ENCODE measurements at regions not wholly inside any gene's neighbourhood (a gene's known extent, or its start where the extent isn't known, plus 50 kb on each side); places are given as distances from the start of the nearest gene placed in this dataset.

DNA sequence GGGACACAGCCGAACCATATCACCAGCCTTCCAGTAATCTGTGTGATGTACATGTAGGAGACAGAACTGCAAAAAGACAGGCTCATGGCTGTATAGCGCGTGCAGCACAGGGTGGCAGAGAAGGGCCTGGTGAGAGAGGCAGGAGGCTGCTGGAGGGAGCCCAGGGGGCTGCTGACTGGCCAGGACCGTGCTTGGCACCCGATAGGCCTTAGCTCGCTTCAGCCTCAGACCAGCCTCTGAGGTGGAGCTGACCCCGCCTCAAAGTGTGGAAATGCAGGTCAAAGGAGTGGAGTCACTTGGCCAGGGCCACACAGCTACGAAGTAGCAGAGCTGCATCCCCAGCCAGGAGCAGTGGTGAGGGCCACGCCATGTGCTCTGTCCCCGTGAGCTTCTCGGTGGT is 707.6 kb downstream of the QKI start:
- DNase-seq = no peak

GRCh38 chr6:164121527-164121926 is 707.0 kb downstream of the QKI start:
- DNase-seq = no peak

DNA sequence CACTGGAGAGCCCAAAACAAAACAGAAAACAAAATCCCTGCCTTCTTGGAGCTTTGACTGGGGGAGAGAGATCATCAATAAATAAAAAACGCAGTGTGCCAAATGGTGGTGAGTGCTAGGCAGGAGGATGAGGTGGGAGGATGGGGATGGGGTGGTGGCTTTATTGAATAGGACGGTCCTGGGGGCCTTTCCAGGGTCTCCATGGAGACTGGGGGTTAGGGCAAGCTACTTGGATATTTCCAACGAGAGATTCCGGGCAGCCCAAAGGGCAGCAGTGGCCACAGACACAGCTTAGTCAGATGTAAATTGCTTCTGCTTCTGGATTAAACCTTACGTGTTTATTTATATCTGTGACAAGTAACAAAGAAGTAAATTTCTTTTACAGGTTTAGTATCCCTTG is 700.1 kb downstream of the QKI start:
- peak in 22 of 51 donors; percentile 8 to 72 (median 38) for DNase-seq

DNA sequence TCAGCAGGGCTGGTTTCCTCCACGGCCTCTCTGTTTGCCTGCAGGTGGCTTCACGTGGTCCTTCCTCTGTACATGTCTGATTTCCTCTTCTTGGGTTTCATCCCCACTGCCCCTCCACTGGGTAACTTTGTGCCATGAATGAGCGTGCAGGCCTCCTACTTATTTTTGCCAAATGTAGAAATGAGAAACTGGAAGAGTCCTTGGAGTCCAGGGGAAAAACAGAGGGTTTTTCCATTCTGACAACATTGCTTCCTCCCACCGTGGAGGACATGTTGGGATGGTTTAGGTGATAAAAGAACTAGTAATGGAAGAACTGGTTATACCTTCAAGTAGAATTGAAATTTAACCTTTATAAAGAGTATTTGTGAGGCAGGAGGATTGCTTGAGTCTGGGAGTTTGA is 699.5 kb downstream of the QKI start:
- no peak for DNase-seq

DNA sequence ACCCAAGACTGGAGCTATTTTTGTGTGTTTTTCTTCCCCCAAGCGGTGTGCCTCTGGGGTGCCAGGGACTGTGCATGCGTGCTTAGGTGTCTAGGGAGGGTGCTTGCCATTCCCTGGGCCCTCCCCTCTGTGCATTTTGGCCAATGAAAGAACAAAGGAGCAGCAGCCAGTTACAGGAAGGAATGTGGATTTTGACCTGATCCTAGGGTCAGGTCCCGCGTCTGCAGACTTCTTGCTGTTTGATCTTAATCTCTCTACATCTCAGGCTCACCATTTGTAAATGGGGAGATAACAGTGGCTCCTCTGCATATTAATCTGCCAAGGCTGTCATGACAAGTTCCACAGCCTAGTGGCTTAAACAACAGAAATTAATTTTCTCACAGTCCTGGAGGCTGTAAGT is 699.1 kb downstream of the QKI start:
- DNase-seq = no peak

GRCh38 chr6:164109770-164110140 is 695.2 kb downstream of the QKI start:
- DNase-seq = peak in 9 of 51 donors; percentile 7 to 28 (median 14)

GRCh38 chr6:164108869-164109769 is 694.6 kb downstream of the QKI start:
- peak in 16 of 51 donors; percentile 5 to 58 (median 30) for DNase-seq

DNA sequence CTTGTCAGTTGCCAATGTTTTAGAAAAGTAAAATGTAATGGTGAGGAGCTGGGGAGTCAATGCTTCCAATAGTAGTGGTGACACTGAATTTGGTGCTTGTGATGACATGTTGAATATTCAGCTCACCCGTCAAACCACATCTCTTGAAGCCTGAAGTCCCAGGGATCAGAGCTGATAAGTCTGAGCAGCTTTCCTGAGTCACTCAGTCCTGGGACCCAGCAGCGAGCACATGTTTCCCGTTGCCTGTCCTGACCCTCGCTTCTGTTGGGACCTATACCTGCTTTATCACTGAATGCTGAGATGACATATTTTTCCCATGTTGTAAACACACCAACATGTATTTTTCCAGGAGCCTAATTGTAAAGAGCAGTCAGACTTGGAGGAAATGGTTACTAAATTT is 693.6 kb downstream of the QKI start:
- no peak for DNase-seq

DNA sequence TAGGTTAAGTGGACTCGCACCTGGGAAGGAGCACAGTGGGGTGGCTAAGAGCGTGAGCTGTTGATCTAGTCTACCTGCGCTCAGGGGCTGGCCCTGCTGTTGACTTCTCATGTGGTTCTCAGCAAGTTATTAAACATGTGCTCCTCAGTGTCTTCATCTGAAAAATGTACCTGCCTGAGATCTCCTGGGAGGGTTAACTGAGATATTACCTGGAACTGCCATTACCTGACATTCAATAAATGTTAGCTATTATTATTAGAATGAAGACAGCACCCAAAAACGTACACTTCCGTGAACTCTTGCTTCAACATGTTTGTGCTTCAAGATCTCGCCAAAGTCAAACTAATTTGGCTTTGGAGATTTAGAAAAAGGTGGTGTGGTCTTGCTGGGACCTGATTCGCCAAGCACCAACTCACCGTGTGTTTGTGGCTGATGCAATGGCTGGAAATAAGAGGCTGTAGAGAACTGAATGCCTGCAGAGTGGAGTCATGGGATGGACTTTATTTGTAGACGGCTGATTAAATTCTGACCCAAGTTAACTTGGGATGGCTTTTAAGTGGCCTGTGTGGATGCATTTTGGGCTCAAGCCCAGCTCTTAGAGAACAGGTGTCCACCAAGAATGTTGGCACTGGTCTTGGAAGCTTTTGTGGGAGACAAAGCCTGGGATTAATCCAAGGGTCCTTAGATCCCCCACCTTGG is 692.9 kb downstream of the QKI start:
- DNase-seq = no peak

- peak in 21 of 51 donors; percentile 5 to 57 (median 25) for DNase-seq
These were observed 691.8 kb downstream of the QKI start for GRCh38 chr6:164106345-164106769.

- DNase-seq = no peak
These were observed 691.2 kb downstream of the QKI start for GRCh38 chr6:164105705-164106104.

DNA sequence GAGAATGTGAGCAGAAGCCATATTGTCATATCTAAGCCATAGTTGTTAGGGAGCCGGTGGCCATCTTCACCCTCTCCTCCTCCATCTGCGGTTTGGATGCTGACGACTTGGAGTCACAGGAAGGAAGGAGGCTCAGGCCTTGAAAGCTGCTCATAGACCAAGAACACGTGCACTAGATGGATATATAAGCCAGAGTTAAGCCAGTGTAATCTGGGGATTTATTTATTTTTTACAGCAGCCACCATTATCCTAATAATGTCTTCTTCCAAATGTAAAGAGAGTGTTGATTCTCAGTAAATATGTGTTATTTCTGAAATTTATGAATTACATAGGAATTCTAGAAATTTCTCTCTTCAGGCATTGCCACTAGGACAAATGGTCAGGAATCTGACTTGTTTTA is 689.9 kb downstream of the QKI start:
- no peak for DNase-seq

DNA sequence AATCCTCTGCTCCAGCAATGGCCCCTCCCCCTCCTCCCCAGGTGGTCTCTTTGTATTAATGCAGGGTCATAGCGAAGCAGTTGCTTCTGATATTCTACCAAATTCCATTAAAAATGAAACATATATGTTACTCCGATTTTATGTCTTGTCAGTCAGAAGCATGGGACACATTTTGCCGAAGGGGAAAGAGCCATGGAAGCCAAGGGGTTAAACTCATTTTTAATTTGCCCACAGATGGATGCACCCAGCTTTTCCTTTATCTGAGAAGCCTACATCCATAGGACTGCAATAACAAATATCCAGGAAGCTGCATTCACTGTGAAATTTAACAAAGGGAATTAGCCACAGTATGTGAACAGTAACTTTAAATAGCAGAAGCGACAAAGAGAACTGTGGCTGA is 688.2 kb downstream of the QKI start:
- no peak for DNase-seq

GRCh38 chr6:164101859-164102258 is 687.3 kb downstream of the QKI start:
- no peak for DNase-seq

- peak in 32 of 51 donors; percentile 11 to 70 (median 48) for DNase-seq
These were observed 684.8 kb downstream of the QKI start for GRCh38 chr6:164099269-164099865.

GRCh38 chr6:164098857-164099267 is 684.3 kb downstream of the QKI start:
- DNase-seq = peak in 1 of 51 donors; percentile 14

DNA sequence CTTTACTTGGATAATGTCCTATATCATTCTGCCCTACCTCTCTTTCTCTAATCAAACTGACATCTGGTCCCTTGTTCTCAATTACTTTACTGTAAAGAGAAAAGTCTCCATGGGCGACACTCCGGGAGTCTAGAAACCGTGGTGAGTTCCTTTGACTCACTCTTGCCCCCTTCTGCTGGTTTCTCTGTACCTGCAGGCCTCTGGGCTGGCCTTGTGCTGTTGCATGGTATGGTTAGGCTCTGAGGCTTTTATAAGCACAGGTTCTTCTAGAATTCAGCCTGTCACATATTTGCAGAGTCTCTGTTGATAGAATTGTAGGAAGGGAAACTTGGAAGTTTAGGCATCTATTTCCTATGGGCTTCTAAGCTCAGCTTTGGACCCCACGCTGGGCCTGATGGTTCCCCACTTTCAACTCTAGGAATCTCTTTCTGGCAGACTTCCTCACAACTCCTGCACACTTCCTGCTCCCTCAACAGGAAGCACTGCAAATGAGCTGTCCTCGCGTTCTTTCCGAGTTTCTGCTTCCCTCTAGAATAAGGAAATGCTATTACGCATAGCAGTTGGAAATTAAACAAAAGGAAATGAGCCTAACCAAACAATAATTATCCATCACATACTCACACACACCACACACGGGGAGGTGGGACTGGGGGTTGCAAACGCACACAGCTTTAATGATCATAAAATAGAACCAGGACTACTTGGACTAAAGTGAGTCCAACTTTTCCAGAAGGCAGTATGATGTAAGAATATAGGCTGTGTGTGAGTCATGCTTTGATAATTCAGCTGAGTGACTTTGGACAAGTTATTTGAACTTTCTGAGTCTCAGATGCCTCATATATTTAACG is 683.3 kb downstream of the QKI start:
- DNase-seq = peak in 4 of 51 donors; percentile 8 to 21 (median 15)

- DNase-seq = no peak
These were observed 682.5 kb downstream of the QKI start for GRCh38 chr6:164097056-164097455.

DNA sequence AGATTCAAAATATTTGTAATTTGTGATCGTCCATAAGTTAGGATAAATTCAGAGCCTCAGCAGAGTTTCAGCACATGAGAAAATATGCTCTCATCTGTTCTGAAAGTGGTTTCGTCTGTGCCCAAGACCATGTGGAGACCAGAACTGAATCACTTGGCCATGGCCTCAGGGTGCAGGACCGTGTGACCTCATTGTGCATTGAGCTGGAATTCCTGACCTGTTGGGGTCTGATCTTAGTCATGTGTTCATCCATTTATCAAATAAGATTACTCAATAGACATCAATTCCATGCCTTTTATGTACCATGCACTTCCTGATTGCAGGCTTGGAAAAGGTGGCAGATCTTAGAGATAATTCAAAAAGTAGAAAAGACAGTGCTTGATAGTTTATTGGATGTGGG is 680.5 kb downstream of the QKI start:
- DNase-seq = no peak

DNA sequence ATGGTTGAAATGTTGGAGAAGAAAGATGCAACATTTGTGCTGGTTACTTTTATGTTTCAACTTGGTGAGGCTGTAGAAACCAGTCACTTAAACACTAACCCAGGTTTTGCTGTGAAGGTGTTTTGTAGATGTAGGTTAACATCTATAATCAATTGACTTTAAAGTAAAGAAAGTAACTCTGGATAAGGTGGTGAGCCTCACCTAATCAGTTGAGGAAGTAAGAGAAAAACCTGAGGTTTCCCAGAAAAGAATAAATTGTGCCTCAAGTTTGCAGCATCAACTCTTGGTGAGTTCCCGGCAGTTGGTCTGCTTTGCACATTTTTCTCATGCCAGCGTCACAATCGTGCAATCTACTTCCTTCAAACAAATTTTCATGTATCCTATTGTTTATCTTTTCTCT is 673.4 kb downstream of the QKI start:
- no peak for DNase-seq

DNA sequence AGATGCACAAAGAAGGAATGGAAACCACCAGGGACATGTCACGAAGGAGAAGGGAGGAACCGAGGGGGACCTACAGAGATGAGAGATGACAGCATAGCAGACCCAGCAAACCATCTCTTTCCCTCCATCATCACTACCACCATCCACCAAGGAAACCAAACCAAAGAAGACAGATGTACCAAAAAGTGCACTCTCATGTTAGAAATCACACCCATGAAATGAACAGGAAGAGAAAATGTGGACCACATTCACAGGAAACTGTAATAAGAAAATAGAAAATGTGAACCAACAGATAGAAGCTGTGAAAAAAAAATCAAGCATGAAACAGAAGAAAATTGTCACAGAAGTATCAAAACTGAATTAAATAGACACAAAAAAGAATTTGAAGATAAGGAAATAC is 672.7 kb downstream of the QKI start:
- no peak for DNase-seq

Measured in hypothalamus (tissue), 51 donors.